ENCODE measurements at regions not wholly inside any gene's neighbourhood (a gene's known extent, or its start where the extent isn't known, plus 50 kb on each side); places are given as distances from the start of the nearest gene placed in this dataset.

DNA sequence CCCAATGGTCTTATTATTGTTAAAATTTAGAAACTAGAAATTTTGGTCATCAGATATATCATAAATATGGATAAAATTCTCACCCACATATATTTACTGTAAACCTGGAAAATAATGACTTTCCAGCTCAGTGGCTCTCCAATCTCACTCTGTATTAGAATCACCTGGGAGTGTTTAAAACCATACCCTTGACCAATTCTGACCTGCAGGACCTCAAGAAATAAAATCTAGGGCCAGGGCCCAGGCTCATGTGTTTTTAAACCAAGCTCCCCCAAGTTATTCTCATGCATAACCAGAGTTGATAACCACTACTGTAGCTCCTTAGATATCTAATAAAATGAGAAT is 372.1 kb downstream of the SHQ1 start:
- ATAC-seq (no peak), DNase-seq (ENCODE audit: low read depth, low spot score) (no peak)
- CTCF ChIA-PET, result no interaction called here
- no peaks in the 10 kb centered on the region for H3K27me3 ChIP-seq (ENCODE audit: control insufficient read depth, insufficient read depth, low read length)
- H3K27ac ChIP-seq (ENCODE audit: low read length), result no peak overlapping the region
- H3K36me3 ChIP-seq (ENCODE audit: control insufficient read depth, insufficient read depth, low read length), result no peaks in the 10 kb centered on the region
- POLR2A ChIA-PET, result interaction anchor here (0.7 kb wide), 1 partner anchor 20 kb away, joined by 3 read pairs; no protein-coding TSS in a partner anchor
- no peaks in the 10 kb centered on the region for H3K4me1 ChIP-seq (ENCODE audit: control insufficient read depth, insufficient read depth, low read length)
- TF ChIP-seq TCF7L2 (IDR thresholded peaks at IDR 0.05; ENCODE audit: low read depth, low read length) (no peak), CTCF (IDR thresholded peaks at IDR 0.05) (no peak), SIN3A (IDR thresholded peaks at IDR 0.05; ENCODE audit: borderline replicate concordance, insufficient read depth, low read depth, low read length) (no peak), POLR2AphosphoS5 (IDR thresholded peaks at IDR 0.05; ENCODE audit: low read depth, low read length) (no peak)
- TF ChIP-seq, protein P1, sequence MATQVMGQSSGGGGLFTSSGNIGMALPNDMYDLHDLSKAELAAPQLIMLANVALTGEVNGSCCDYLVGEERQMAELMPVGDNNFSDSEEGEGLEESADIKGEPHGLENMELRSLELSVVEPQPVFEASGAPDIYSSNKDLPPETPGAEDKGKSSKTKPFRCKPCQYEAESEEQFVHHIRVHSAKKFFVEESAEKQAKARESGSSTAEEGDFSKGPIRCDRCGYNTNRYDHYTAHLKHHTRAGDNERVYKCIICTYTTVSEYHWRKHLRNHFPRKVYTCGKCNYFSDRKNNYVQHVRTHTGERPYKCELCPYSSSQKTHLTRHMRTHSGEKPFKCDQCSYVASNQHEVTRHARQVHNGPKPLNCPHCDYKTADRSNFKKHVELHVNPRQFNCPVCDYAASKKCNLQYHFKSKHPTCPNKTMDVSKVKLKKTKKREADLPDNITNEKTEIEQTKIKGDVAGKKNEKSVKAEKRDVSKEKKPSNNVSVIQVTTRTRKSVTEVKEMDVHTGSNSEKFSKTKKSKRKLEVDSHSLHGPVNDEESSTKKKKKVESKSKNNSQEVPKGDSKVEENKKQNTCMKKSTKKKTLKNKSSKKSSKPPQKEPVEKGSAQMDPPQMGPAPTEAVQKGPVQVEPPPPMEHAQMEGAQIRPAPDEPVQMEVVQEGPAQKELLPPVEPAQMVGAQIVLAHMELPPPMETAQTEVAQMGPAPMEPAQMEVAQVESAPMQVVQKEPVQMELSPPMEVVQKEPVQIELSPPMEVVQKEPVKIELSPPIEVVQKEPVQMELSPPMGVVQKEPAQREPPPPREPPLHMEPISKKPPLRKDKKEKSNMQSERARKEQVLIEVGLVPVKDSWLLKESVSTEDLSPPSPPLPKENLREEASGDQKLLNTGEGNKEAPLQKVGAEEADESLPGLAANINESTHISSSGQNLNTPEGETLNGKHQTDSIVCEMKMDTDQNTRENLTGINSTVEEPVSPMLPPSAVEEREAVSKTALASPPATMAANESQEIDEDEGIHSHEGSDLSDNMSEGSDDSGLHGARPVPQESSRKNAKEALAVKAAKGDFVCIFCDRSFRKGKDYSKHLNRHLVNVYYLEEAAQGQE (IDR thresholded peaks at IDR 0.05; ENCODE audit: insufficient read depth in 1 of 2, low read depth in 2 of 2, low read length in 1 of 2), result no peak
- no peaks in the 10 kb centered on the region for H3K9me3 ChIP-seq (ENCODE audit: control insufficient read depth, insufficient read depth, low read depth, low read length)
- H3K4me3 ChIP-seq (ENCODE audit: low read depth in 2 of 2, low read length in 2 of 2), result no peak overlapping the region
- intact Hi-C loops (cut with micrococcal nuclease; ENCODE audit: unreplicated experiment), result no loop called here
- in situ Hi-C loops (cut with HindIII; ENCODE audit: low pct_unique_long_range_greater_than_20kb, low sequenced_read_pairs), result no loop called here
- no TSS peak for BruUV-seq (replicated peaks)

- no peaks in the 10 kb centered on the region for H3K9me3 ChIP-seq (ENCODE audit: control insufficient read depth, insufficient read depth, low read depth, low read length)
- H3K27ac ChIP-seq (ENCODE audit: low read length), result no peak overlapping the region
- DNase-seq (ENCODE audit: low read depth, low spot score) (no peak), ATAC-seq (no peak)
- H3K27me3 ChIP-seq (ENCODE audit: control insufficient read depth, insufficient read depth, low read length), result no peaks in the 10 kb centered on the region
- intact Hi-C loops (cut with micrococcal nuclease; ENCODE audit: unreplicated experiment) (no loop called here), in situ Hi-C loops (cut with HindIII; ENCODE audit: low pct_unique_long_range_greater_than_20kb, low sequenced_read_pairs) (no loop called here)
- POLR2A ChIA-PET, result interaction anchor here (0.7 kb wide), 1 partner anchor 20 kb away, joined by 3 read pairs; no protein-coding TSS in a partner anchor
- CTCF ChIA-PET, result no interaction called here
- no TSS peak for BruUV-seq (replicated peaks)
- H3K4me1 ChIP-seq (ENCODE audit: control insufficient read depth, insufficient read depth, low read length), result no peaks in the 10 kb centered on the region
- no peaks in the 10 kb centered on the region for H3K36me3 ChIP-seq (ENCODE audit: control insufficient read depth, insufficient read depth, low read length)
- TF ChIP-seq, protein P1 (IDR thresholded peaks at IDR 0.05; ENCODE audit: insufficient read depth in 1 of 2, low read depth in 2 of 2, low read length in 1 of 2), result no peak
- TF ChIP-seq CTCF (IDR thresholded peaks at IDR 0.05), result no peak
- H3K4me3 ChIP-seq (ENCODE audit: low read depth in 2 of 2, low read length in 2 of 2), result no peak overlapping the region
Measured at GRCh38 chr3:72475258-72476138, 372.7 kb downstream of the SHQ1 start.
